OCI-LY1 (cell line): ENCODE measurements at regions not wholly inside any gene's neighbourhood (a gene's known extent, or its start where the extent isn't known, plus 50 kb on each side); places are given as distances from the start of the nearest gene placed in this dataset.

Source experiments
- CTCF ChIP-seq: fragments of 200-600 bp; sonication (generic), shearing (Covaris generic); IDR thresholded peaks from 2 replicates; pipeline ENCODE4 v1.5.1; 2017; ENCODE audit warnings: mild to moderate bottlenecking, antibody characterized with exemption, low read length, moderate library complexity, mixed read lengths
- EZH2 ChIP-seq: fragments of 200-600 bp; sonication (generic), shearing (Covaris generic); IDR thresholded peaks from 2 replicates; pipeline ENCODE4 v1.8.0; 2017; ENCODE audit warnings: borderline replicate concordance, mixed run types, mild to moderate bottlenecking, antibody characterized with exemption, low read length, moderate library complexity, mixed read lengths

GRCh38 chr20:11697646-11698045 is 220.0 kb upstream of the BTBD3 start:
- no peak for TF ChIP-seq EZH2
- TF ChIP-seq CTCF, result no peak
